ENCODE measurements at regions not wholly inside any gene's neighbourhood (a gene's known extent, or its start where the extent isn't known, plus 50 kb on each side); places are given as distances from the start of the nearest gene placed in this dataset.
A peak's percentile ranks its signal among the peaks of the same experiment; 100 is the strongest.
"Not testable (repeated sequence)": the region's sequence is repeated elsewhere in the genome, so short reads cannot be mapped to it uniquely, and the experiment has no call there.

DNA sequence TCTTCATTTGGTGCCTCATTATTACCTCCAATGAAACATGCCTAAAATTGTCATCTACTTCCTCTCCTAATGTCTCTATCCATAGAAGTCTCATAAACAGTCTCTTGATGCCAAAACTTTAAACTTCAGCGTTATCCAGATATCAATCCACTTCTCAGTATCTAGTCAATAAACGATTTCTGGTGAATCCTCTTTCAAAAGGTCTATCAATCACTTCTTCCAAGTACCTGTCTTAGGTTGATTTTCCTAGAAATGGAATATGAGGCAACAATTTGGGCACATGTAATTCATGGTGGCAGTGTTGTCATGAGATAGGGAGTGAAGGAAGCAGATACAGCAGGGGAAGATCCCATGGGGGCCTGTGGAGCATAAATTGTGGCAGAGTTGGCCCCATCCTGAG lies 348.5 kb upstream of the POU1F1 start:
- DNase-seq (ENCODE audit: low read depth in 4 of 4, low spot score in 2 of 4), result no peak

GRCh38 chr3:87621667-87622066 lies 345.3 kb upstream of the POU1F1 start:
- DNase-seq (ENCODE audit: low read depth in 4 of 4, low spot score in 2 of 4), result no peak

- DNase-seq (ENCODE audit: low read depth in 4 of 4, low spot score in 2 of 4), result no peak
Observed at GRCh38 chr3:87615506-87615905, 339.1 kb upstream of the POU1F1 start.

DNA sequence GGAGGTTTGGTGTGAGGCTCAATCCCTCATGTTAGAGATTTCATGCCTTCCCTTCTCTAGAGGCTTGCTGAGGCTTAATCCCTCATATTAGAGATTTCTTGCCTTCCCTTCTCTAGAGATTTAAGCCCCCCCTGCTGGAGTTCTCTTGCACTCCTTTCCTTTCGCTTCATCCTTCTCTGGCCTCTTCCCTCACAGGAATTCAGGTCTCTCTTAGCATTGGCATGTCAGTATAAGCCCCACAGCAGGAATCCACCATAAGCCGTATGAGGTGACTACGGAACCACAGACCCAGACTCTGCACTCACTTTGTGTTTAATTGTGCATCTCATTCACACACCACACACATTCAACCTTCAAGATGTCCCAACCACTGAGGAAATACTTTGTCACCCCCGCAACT lies 338.6 kb upstream of the POU1F1 start:
- no peak for DNase-seq (ENCODE audit: low read depth in 4 of 4, low spot score in 2 of 4)

GRCh38 chr3:87607234-87607633 lies 330.9 kb upstream of the POU1F1 start:
- DNase-seq (ENCODE audit: low read depth in 4 of 4, low spot score in 2 of 4), result no peak

- no peak for DNase-seq (ENCODE audit: low read depth in 4 of 4, low spot score in 2 of 4)
Observed at GRCh38 chr3:87595798-87596197, 319.4 kb upstream of the POU1F1 start.

GRCh38 chr3:87581240-87581639 lies 304.9 kb upstream of the POU1F1 start:
- DNase-seq (ENCODE audit: low read depth in 4 of 4, low spot score in 2 of 4), result peak in 1 of 4 donors; percentile 7

DNA sequence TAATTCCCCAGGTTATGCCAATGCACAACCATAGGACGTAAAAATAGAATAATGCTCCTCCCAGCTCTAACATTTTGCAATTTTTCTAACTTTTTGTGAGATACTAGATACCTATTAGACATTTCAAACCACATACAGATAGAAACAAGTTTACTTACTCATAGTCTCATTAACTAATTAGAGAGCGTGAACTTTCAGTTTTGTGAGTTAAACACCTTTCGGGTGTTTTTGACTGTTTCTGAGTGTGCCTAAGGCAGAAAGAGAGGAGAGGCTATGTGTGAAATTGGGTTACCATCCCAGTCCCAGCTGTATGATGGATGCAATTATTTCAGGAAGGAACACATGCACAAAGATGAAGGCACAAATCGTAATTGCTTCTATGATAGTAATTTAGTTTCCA lies 300.4 kb upstream of the POU1F1 start:
- no peak for DNase-seq (ENCODE audit: low read depth in 4 of 4, low spot score in 2 of 4)

GRCh38 chr3:87575550-87575949 lies 299.2 kb upstream of the POU1F1 start:
- DNase-seq (ENCODE audit: low read depth in 4 of 4, low spot score in 2 of 4), result no peak

DNA sequence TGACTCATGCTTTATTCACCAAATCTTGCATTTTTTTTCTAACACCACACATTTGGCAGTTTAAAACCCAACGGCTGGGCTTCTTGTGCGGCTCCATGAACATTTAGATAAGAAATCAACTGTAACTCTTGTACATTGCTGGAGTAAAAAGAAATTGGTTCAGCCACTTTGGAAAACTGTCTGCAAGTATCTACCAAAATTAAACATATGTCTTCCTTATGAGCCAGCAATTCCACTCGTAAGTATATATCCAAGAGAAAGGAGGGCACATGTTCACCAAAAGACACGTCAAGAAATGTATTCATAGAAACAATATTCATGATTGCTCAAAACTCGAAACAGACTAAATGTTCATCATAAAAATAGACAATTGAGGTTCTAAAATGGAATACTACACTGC lies 291.9 kb upstream of the POU1F1 start:
- DNase-seq (ENCODE audit: low read depth in 4 of 4, low spot score in 2 of 4), result no peak

DNA sequence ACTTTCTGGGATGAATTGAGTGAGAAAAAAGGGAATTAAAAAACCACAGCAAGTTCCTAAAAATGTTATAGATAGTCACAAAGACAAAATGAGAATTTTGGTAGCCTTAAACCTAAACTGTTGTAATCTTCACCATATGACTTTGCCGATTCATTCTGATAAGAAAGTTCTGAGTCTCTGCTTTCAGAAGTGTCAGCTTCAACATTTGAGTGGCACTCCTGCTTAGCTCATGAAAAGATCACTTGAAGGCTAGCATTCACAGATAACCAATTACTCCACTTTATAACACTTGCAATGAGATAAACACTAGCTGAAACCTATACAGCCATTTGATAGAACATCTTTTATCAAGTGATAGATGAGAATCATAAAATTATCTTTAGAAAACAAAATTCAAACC lies 288.1 kb upstream of the POU1F1 start:
- DNase-seq (ENCODE audit: low read depth in 4 of 4, low spot score in 2 of 4), result no peak

GRCh38 chr3:87563712-87564111 lies 287.3 kb upstream of the POU1F1 start:
- no peak for DNase-seq (ENCODE audit: low read depth in 4 of 4, low spot score in 2 of 4)

DNA sequence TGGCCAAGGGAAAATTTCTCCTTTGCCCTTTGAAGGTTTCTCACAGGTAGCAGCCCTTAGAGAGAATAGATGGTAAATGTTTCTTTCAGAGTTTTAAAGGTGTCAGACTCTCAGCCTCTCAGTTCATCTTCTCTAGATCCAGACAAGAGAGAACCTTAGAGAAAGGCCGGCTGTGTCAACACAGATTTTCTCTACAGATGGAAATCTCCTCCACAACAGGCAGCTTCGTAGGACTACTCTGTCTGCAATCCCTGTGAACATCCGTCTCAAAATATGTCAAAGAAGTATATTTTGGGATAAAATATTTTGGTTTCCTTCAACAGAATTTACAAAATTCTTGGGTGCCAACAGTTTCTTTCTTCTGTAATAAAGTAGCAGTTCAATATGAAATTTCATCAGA lies 282.1 kb upstream of the POU1F1 start:
- DNase-seq (ENCODE audit: low read depth in 4 of 4, low spot score in 2 of 4), result no peak

GRCh38 chr3:87555290-87555689 lies 278.9 kb upstream of the POU1F1 start:
- DNase-seq (ENCODE audit: low read depth in 4 of 4, low spot score in 2 of 4), result no peak

DNA sequence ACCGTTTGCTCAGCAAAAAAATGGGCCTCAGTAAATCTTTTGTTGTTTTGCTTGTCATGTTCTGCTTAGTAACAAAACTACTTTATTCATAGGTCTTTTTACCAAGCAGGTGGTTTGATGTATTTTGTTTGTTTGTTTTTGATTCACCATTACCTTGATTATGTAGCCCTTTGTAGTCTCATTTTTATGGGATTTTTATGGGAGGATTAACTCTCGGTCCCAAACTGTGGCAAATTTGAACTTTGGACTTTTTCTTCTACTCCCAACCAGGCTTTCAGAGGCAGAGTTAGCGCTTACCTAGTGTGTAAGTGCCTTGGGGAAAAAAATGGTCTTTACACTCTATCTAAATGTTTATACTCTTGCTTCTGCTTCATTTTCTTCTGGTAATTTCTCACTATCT lies 276.7 kb upstream of the POU1F1 start:
- DNase-seq (ENCODE audit: low read depth in 4 of 4, low spot score in 2 of 4), result no peak

- no peak for DNase-seq (ENCODE audit: low read depth in 4 of 4, low spot score in 2 of 4)
Observed at GRCh38 chr3:87550892-87551291, 274.5 kb upstream of the POU1F1 start.

DNA sequence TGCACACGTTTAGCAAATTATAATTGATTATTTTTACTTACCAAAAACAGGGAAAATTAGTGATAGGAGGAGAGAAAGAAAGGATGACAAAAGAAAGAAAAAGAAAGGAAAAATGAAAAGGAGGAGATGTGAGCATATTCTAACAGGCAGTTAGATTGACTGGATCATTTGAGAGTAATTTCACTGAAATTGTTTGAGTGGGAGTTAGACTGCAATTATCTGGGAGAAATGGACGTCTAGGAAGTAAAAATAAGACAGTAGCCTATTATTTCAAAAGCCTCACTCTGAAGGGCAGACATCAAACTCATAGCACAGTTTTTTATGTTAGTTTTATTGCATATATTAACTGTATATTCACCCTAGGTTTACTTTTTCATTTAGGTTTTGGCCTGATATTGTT lies 272.8 kb upstream of the POU1F1 start:
- DNase-seq (ENCODE audit: low read depth in 4 of 4, low spot score in 2 of 4), result no peak

DNA sequence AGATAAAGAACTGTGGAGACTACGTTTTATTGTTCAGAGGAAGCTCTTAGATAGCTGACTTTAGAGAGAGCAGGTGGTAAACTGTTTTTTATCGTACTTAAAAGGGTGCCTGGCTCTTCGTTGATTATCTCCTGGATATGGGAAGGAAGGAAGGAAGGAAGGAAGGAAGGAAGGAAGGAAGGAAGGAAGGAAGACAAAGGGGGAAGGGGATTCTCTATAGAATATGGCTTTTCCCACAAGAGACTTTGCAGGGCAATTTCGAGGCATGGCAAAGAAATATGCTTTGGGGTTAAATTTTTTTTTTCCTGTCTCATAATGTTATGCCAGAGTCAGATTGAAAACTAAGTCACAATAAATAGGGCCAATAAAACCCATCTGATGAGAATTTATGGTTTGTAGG lies 271.9 kb upstream of the POU1F1 start:
- no peak for DNase-seq (ENCODE audit: low read depth in 4 of 4, low spot score in 2 of 4)

DNA sequence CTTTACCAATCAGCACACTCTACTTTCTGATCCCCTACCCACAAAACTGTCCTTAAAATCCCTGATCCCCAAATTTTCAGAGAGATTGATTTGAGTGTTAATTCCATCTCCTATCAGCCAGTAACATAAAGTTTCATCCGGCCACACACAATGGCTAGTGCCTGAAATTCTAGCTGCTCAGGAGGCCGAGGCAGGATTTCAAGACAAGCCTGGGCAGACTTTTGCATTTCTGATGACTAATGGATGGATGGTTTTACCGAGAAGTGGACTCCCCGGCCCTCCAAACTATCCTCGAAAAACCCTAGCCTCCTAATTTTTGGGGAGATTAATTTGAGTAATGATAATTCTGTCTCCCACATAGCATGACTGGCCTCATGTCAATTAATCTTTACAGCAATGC lies 269.8 kb upstream of the POU1F1 start:
- no peak for DNase-seq (ENCODE audit: low read depth in 4 of 4, low spot score in 2 of 4)

DNA sequence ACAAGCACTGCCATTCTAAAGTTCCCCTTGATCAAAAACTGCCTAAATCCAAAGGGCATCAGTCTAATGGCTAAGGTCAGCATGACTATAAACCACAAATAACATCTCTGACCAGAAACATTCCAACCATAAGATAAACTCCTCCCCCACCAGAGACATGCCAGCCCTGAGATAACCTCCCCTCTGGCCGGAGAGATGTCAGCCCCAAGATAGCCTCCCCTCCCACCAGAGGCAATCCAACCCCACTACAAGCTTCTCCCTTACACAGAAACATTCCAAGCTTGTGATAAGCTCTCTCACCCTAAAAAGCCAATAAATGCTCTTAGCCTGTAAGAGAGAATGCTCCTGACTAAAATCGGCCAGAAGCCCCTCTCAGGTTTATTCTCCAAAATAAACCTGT lies 267.0 kb upstream of the POU1F1 start:
- not testable (repeated sequence) for DNase-seq (ENCODE audit: low read depth in 4 of 4, low spot score in 2 of 4)

DNA sequence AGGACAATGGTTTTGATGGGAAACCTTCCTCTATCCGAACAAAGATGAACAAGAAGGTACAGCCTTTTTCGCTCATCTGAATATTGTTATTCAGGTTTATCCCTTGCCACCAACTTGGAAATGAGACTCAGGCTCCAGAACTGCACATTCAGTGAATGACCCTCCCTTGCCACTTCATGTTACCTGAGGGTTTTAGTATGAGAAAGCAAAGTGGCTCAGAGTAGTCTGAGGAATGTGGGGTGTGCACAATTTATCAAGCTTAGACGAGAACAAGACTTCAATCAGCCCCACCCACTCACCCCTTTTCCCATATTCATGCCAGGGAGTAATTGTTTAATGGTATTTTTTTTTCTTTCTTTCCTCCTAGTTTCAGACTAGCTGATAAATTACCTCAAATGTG lies 265.3 kb upstream of the POU1F1 start:
- no peak for DNase-seq (ENCODE audit: low read depth in 4 of 4, low spot score in 2 of 4)

- not testable (repeated sequence) for DNase-seq (ENCODE audit: low read depth in 4 of 4, low spot score in 2 of 4)
Observed at GRCh38 chr3:87538722-87539121, 262.3 kb upstream of the POU1F1 start.

GRCh38 chr3:87509401-87509800 lies 233.0 kb upstream of the POU1F1 start:
- DNase-seq (ENCODE audit: low read depth in 4 of 4, low spot score in 2 of 4), result no peak

DNA sequence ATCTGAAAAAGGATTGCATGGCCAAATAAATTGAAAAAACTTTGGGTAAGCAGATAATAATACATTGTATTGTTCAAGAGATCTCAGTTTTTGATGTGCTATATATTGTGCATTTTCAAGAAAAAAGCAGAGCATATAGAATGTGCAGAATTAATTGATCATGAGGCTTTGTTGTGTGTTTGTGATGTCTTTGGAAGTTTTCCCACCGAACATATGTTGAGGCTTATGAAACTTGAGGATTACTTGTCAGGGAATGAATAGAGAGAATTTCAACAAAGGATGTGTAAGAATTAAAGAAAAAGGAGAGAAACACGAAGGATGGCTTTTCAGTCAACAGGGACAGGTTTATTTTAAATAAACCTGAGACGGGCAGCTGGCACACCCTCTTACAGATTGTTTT lies 232.5 kb upstream of the POU1F1 start:
- no peak for DNase-seq (ENCODE audit: low read depth in 4 of 4, low spot score in 2 of 4)
